ENCODE measurements at regions not wholly inside any gene's neighbourhood (a gene's known extent, or its start where the extent isn't known, plus 50 kb on each side); places are given as distances from the start of the nearest gene placed in this dataset.

GRCh38 chr10:111247781-111248389 is 171.1 kb downstream of the ADRA2A start:
- Histone ChIP-seq H3K79me2 (ENCODE audit: insufficient read depth, low read length) (no peaks in the 10 kb centered on the region), H2AFZ (ENCODE audit: low read length) (no peak overlapping the region), H3K36me3 (ENCODE audit: insufficient read depth, low read length) (no peaks in the 10 kb centered on the region), H3K9me2 (replicated peaks; ENCODE audit: low read depth, low read length) (no peaks in the 10 kb centered on the region), H3K4me1 (ENCODE audit: insufficient read depth, low read length, poor library complexity, severe bottlenecking) (no peaks in the 10 kb centered on the region), H4K20me1 (ENCODE audit: insufficient read depth, low read length, poor library complexity, severe bottlenecking) (no peaks in the 10 kb centered on the region), H3K4me2 (ENCODE audit: low read depth, low read length, poor library complexity, severe bottlenecking) (no peak overlapping the region), H3K27me3 (ENCODE audit: insufficient read depth, low read length, poor library complexity, severe bottlenecking) (no peaks in the 10 kb centered on the region), H3K9me3 (ENCODE audit: insufficient read depth, low read depth, low read length) (no peaks in the 10 kb centered on the region), H3F3A (ENCODE audit: low read depth) (no peaks in the 10 kb centered on the region), H3K9ac (ENCODE audit: low read depth, low read length, poor library complexity, severe bottlenecking) (no peak overlapping the region), H3K4me3 (ENCODE audit: low read length, poor library complexity, severe bottlenecking) (no peak overlapping the region)
- no peak for TF ChIP-seq CTCF (conservative IDR thresholded peaks at IDR 0.05; ENCODE audit: low read length)
- TF ChIP-seq EZH2phosphoT487 (IDR thresholded peaks at IDR 0.05; ENCODE audit: borderline replicate concordance), result no peak

- H3F3A ChIP-seq (ENCODE audit: low read depth), result no peaks in the 10 kb centered on the region
- TF ChIP-seq EZH2phosphoT487 (IDR thresholded peaks at IDR 0.05; ENCODE audit: borderline replicate concordance), result no peak
- TF ChIP-seq CTCF (conservative IDR thresholded peaks at IDR 0.05; ENCODE audit: low read length), result no peak
- no peak overlapping the region for H3K9ac ChIP-seq (ENCODE audit: low read depth, low read length, poor library complexity, severe bottlenecking)
- no peaks in the 10 kb centered on the region for H4K20me1 ChIP-seq (ENCODE audit: insufficient read depth, low read length, poor library complexity, severe bottlenecking)
- H3K9me2 ChIP-seq (replicated peaks; ENCODE audit: low read depth, low read length), result no peaks in the 10 kb centered on the region
- H3K4me2 ChIP-seq (ENCODE audit: low read depth, low read length, poor library complexity, severe bottlenecking), result no peak overlapping the region
- H3K4me1 ChIP-seq (ENCODE audit: insufficient read depth, low read length, poor library complexity, severe bottlenecking), result no peaks in the 10 kb centered on the region
- H3K9me3 ChIP-seq (ENCODE audit: insufficient read depth, low read depth, low read length), result no peaks in the 10 kb centered on the region
- no peaks in the 10 kb centered on the region for H3K79me2 ChIP-seq (ENCODE audit: insufficient read depth, low read length)
- no peak overlapping the region for H3K4me3 ChIP-seq (ENCODE audit: low read length, poor library complexity, severe bottlenecking)
- no peaks in the 10 kb centered on the region for H3K27me3 ChIP-seq (ENCODE audit: insufficient read depth, low read length, poor library complexity, severe bottlenecking)
- no peak overlapping the region for H2AFZ ChIP-seq (ENCODE audit: low read length)
- no peaks in the 10 kb centered on the region for H3K36me3 ChIP-seq (ENCODE audit: insufficient read depth, low read length)
Observed at GRCh38 chr10:111249925-111250324, 173.1 kb downstream of the ADRA2A start.

- H3K36me3 ChIP-seq (ENCODE audit: insufficient read depth, low read length), result no peaks in the 10 kb centered on the region
- H3K27me3 ChIP-seq (ENCODE audit: insufficient read depth, low read length, poor library complexity, severe bottlenecking), result no peaks in the 10 kb centered on the region
- H2AFZ ChIP-seq (ENCODE audit: low read length), result no peak overlapping the region
- TF ChIP-seq CTCF (conservative IDR thresholded peaks at IDR 0.05; ENCODE audit: low read length) (no peak), EZH2phosphoT487 (IDR thresholded peaks at IDR 0.05; ENCODE audit: borderline replicate concordance) (no peak)
- no peaks in the 10 kb centered on the region for H3K9me2 ChIP-seq (replicated peaks; ENCODE audit: low read depth, low read length)
- no peaks in the 10 kb centered on the region for H3F3A ChIP-seq (ENCODE audit: low read depth)
- H3K79me2 ChIP-seq (ENCODE audit: insufficient read depth, low read length), result no peaks in the 10 kb centered on the region
- no peak overlapping the region for H3K9ac ChIP-seq (ENCODE audit: low read depth, low read length, poor library complexity, severe bottlenecking)
- no peaks in the 10 kb centered on the region for H4K20me1 ChIP-seq (ENCODE audit: insufficient read depth, low read length, poor library complexity, severe bottlenecking)
- H3K4me2 ChIP-seq (ENCODE audit: low read depth, low read length, poor library complexity, severe bottlenecking), result no peak overlapping the region
- H3K9me3 ChIP-seq (ENCODE audit: insufficient read depth, low read depth, low read length), result no peaks in the 10 kb centered on the region
- no peaks in the 10 kb centered on the region for H3K4me1 ChIP-seq (ENCODE audit: insufficient read depth, low read length, poor library complexity, severe bottlenecking)
- no peak overlapping the region for H3K4me3 ChIP-seq (ENCODE audit: low read length, poor library complexity, severe bottlenecking)
Observed at GRCh38 chr10:111261081-111261615, 184.3 kb downstream of the ADRA2A start.

Measured in Loucy (cell line).